Globus pallidus (tissue), 1 donor: ENCODE measurements at regions not wholly inside any gene's neighbourhood (a gene's known extent, or its start where the extent isn't known, plus 50 kb on each side); places are given as distances from the start of the nearest gene placed in this dataset.

Experiments used
- DNase-seq: peaks from one replicate; pipeline ENCODE4 v3.0.0-alpha.2; 2015; ENCODE audit warnings: low spot score

- no peak for DNase-seq
Observed at GRCh38 chr10:83357627-83358026, 781.7 kb upstream of the GHITM start.

GRCh38 chr10:83367036-83367435, 772.3 kb upstream of the GHITM start:
- DNase-seq: no peak

GRCh38 chr10:83371696-83372490, 767.4 kb upstream of the GHITM start:
- DNase-seq: no peak

GRCh38 chr10:83372646-83373045, 766.7 kb upstream of the GHITM start:
- no peak for DNase-seq

GRCh38 chr10:83373671-83374070, 765.6 kb upstream of the GHITM start:
- peak; percentile 8 for DNase-seq

- no peak for DNase-seq
Observed at GRCh38 chr10:83374741-83375140, 764.6 kb upstream of the GHITM start.

- DNase-seq: no peak
Observed at GRCh38 chr10:83375274-83375673, 764.0 kb upstream of the GHITM start.

GRCh38 chr10:83397806-83398205, 741.5 kb upstream of the GHITM start:
- DNase-seq: no peak

- no peak for DNase-seq
Observed at GRCh38 chr10:83410570-83410969, 728.7 kb upstream of the GHITM start.

- no peak for DNase-seq
Observed at GRCh38 chr10:83425306-83425705, 714.0 kb upstream of the GHITM start.

- no peak for DNase-seq
Observed at GRCh38 chr10:83427101-83427500, 712.2 kb upstream of the GHITM start.

- no peak for DNase-seq
Observed at GRCh38 chr10:83432261-83433045, 706.9 kb upstream of the GHITM start.

- DNase-seq: no peak
Observed at GRCh38 chr10:83433705-83434104, 705.6 kb upstream of the GHITM start.

- no peak for DNase-seq
Observed at GRCh38 chr10:83448013-83448412, 691.3 kb upstream of the GHITM start.

GRCh38 chr10:83458611-83459010, 680.7 kb upstream of the GHITM start:
- DNase-seq: no peak

- no peak for DNase-seq
Observed at GRCh38 chr10:83459124-83459523, 680.2 kb upstream of the GHITM start.

GRCh38 chr10:83469728-83470331, 669.5 kb upstream of the GHITM start:
- DNase-seq: no peak

GRCh38 chr10:83476211-83476610, 663.1 kb upstream of the GHITM start:
- DNase-seq: no peak

- no peak for DNase-seq
Observed at GRCh38 chr10:83489161-83489560, 650.1 kb upstream of the GHITM start.

GRCh38 chr10:83492004-83492403, 647.3 kb upstream of the GHITM start:
- DNase-seq: no peak

- no peak for DNase-seq
Observed at GRCh38 chr10:83512681-83513080, 626.6 kb upstream of the GHITM start.

GRCh38 chr10:83515001-83515400, 624.3 kb upstream of the GHITM start:
- DNase-seq: no peak

GRCh38 chr10:83516788-83517187, 622.5 kb upstream of the GHITM start:
- no peak for DNase-seq
